T-cell (primary cell): ENCODE measurements at regions not wholly inside any gene's neighbourhood (a gene's known extent, or its start where the extent isn't known, plus 50 kb on each side); places are given as distances from the start of the nearest gene placed in this dataset.

Experiments
- ATAC-seq, 4 experiments: fragments of 200-7000 bp in 3 of 4; fragments of 150-1000 bp in 1 of 4; cut with Tn5 transposase; replicated peaks in 1 of 4; 1 replicate in 3 of 4; 2 replicates in 1 of 4; pipeline ENCODE4 v1.10.0; 2021; ENCODE audit warnings: moderate library complexity in 3 of 4, mild to moderate bottlenecking in 2 of 4, moderate number of reproducible peaks in 1 of 4
- CTCF ChIA-PET, 2 donors: fragments of 300-600 bp; sonication (Branson Sonifier 250); formaldehyde crosslinking; loops; one replicate each; lab custom pipeline; 2022; ENCODE audit warnings: antibody characterized with exemption in 2 of 2; lab: Charles Lee
- POLR2A ChIA-PET, 2 donors: fragments of 300-600 bp; sonication (Branson Sonifier 250); formaldehyde crosslinking; loops; one replicate each; lab custom pipeline; 2022; ENCODE audit warnings: antibody characterized with exemption in 2 of 2; lab: Charles Lee
- DNase-seq, 35 experiments: peaks; one replicate each; pipeline versions ENCODE4 v3.0.0 to v3.0.0-alpha.2; 2013 to 2023
- H3K27ac ChIP-seq: one replicate; pipeline ENCODE4 v1.5.1; 2013; ENCODE audit warnings: low read length
- H3K27me3 ChIP-seq, 2 experiments: replicated peaks in 1 of 2; 1 replicate in 1 of 2; 2 replicates in 1 of 2; pipeline versions ENCODE4 v1.6.1 to v1.7.0; 2013; ENCODE audit warnings: low read length in 1 of 2, mixed read lengths in 1 of 2; ENCODE audit not compliant: control insufficient read depth in 2 of 2, insufficient read depth in 2 of 2; ENCODE audit errors: extremely low read depth in 1 of 2
- H3K36me3 ChIP-seq, 2 donors: 1 replicate in 1 of 2; 2 replicates in 1 of 2; pipeline versions ENCODE4 v1.6.1 to v1.7.0; 2013; ENCODE audit warnings: low read length in 1 of 2; ENCODE audit not compliant: control insufficient read depth in 2 of 2, insufficient read depth in 1 of 2; ENCODE audit errors: extremely low read depth in 1 of 2
- H3K4me1 ChIP-seq, 2 experiments: 1 replicate in 1 of 2; 2 replicates in 1 of 2; pipeline versions ENCODE4 v1.6.1 to v1.7.0; 2013; ENCODE audit warnings: low read length in 2 of 2, mixed read lengths in 1 of 2; ENCODE audit not compliant: insufficient read depth in 2 of 2, control insufficient read depth in 1 of 2; ENCODE audit errors: extremely low read depth in 1 of 2
- H3K4me3 ChIP-seq, 2 donors: 1 replicate in 1 of 2; 2 replicates in 1 of 2; pipeline versions ENCODE4 v1.5.1 to v1.7.0; 2013; ENCODE audit warnings: mild to moderate bottlenecking in 2 of 2, low read length in 1 of 2, moderate library complexity in 1 of 2; ENCODE audit not compliant: control insufficient read depth in 1 of 2; ENCODE audit errors: extremely low read depth in 1 of 2
- H3K9me3 ChIP-seq: 2 replicates; pipeline ENCODE4 v1.7.0; 2013
- H3K27ac Mint-ChIP-seq, 2 donors: one replicate each; pipeline ENCODE4 v1.8.0; 2020 to 2021; ENCODE audit warnings: mild to moderate bottlenecking in 2 of 2, mixed read lengths in 2 of 2
- H3K27me3 Mint-ChIP-seq, 2 donors: one replicate each; pipeline ENCODE4 v1.8.0; 2021 to 2022; ENCODE audit warnings: mixed read lengths in 2 of 2
- H3K36me3 Mint-ChIP-seq: one replicate; pipeline ENCODE4 v1.8.0; 2021; ENCODE audit warnings: mixed read lengths
- H3K4me1 Mint-ChIP-seq, 3 donors: one replicate each; pipeline ENCODE4 v1.8.0; 2020 to 2022; ENCODE audit warnings: mixed read lengths in 3 of 3, mild to moderate bottlenecking in 1 of 3
- H3K4me3 Mint-ChIP-seq, 3 donors: one replicate each; pipeline ENCODE4 v1.8.0; 2020 to 2022; ENCODE audit warnings: mild to moderate bottlenecking in 3 of 3, mixed read lengths in 3 of 3, moderate library complexity in 3 of 3
- H3K9me3 Mint-ChIP-seq, 3 donors: one replicate each; pipeline ENCODE4 v1.8.0; 2020 to 2022; ENCODE audit warnings: mixed read lengths in 3 of 3
- WGBS: methylation state at CpG from one replicate; pipeline ENCODE4 v1.1.5; 2013; ENCODE audit warnings: missing lambda C conversion rate; ENCODE audit not compliant: insufficient coverage; 5-methylcytosine and 5-hydroxymethylcytosine counted together

GRCh38 chr17:5714993-5715392 lies 130.7 kb upstream of the NLRP1 start:
- Histone ChIP-seq H3K27me3 (peaks cover 0 to 27% of the 10 kb centered on the region in 2 experiments), H3K4me3 (no peak overlapping the region), H3K4me1 (no peaks in the 10 kb centered on the region), H3K9me3 (no peaks in the 10 kb centered on the region), H3K27ac (no peak overlapping the region), H3K36me3 (no peaks in the 10 kb centered on the region)
- POLR2A ChIA-PET = no interaction called here
- DNase-seq = no peak
- peaks cover 70 to 73% of the 10 kb centered on the region in 2 donors for H3K27me3 Mint-ChIP-seq
- H3K9me3 Mint-ChIP-seq = no peaks in the 10 kb centered on the region
- no peak for ATAC-seq
- CTCF ChIA-PET = no interaction called here
- WGBS = 96% methylated on average over 8 of the region's 9 CpGs
- H3K4me1 Mint-ChIP-seq = no peaks in the 10 kb centered on the region
- H3K36me3 Mint-ChIP-seq = no peaks in the 10 kb centered on the region
- no peak overlapping the region for H3K4me3 Mint-ChIP-seq
- H3K27ac Mint-ChIP-seq = no peak overlapping the region

GRCh38 chr17:5715478-5715877 lies 131.2 kb upstream of the NLRP1 start:
- Mint-ChIP-seq H3K4me1 (no peaks in the 10 kb centered on the region), H3K9me3 (no peaks in the 10 kb centered on the region), H3K27me3 (peaks cover 67 to 70% of the 10 kb centered on the region in 2 donors), H3K27ac (no peak overlapping the region), H3K36me3 (no peaks in the 10 kb centered on the region), H3K4me3 (no peak overlapping the region)
- ATAC-seq (no peak), DNase-seq (no peak)
- Histone ChIP-seq H3K4me1 (no peaks in the 10 kb centered on the region), H3K27me3 (peaks cover 0 to 27% of the 10 kb centered on the region in 2 experiments), H3K36me3 (no peaks in the 10 kb centered on the region), H3K4me3 (no peak overlapping the region), H3K27ac (no peak overlapping the region), H3K9me3 (no peaks in the 10 kb centered on the region)
- CTCF ChIA-PET = no interaction called here
- no CpG with 5 or more reads among the region's 8 CpGs for WGBS
- POLR2A ChIA-PET = no interaction called here

GRCh38 chr17:5718726-5719125 lies 134.4 kb upstream of the NLRP1 start:
- Histone ChIP-seq H3K27me3 (peaks cover 0 to 16% of the 10 kb centered on the region in 2 experiments), H3K4me1 (no peaks in the 10 kb centered on the region), H3K4me3 (no peak overlapping the region), H3K36me3 (no peaks in the 10 kb centered on the region), H3K9me3 (no peaks in the 10 kb centered on the region), H3K27ac (no peak overlapping the region)
- WGBS = 86% methylated on average over 3 of the region's 4 CpGs
- no peak overlapping the region for H3K27ac Mint-ChIP-seq
- no peaks in the 10 kb centered on the region for H3K4me1 Mint-ChIP-seq
- ChIA-PET POLR2A (no interaction called here), CTCF (no interaction called here)
- H3K27me3 Mint-ChIP-seq = peaks cover 52 to 53% of the 10 kb centered on the region in 2 donors
- H3K9me3 Mint-ChIP-seq = peaks cover 0 to 4% (median 2%) of the 10 kb centered on the region in 3 donors
- H3K4me3 Mint-ChIP-seq = no peak overlapping the region
- DNase-seq (no peak), ATAC-seq (no peak)
- H3K36me3 Mint-ChIP-seq = no peaks in the 10 kb centered on the region

GRCh38 chr17:5719976-5720375 lies 135.7 kb upstream of the NLRP1 start:
- Mint-ChIP-seq H3K36me3 (no peaks in the 10 kb centered on the region), H3K27me3 (peaks cover 41 to 49% of the 10 kb centered on the region in 2 donors), H3K9me3 (peaks cover 0 to 14% (median 4%) of the 10 kb centered on the region in 3 donors), H3K27ac (no peak overlapping the region), H3K4me1 (no peaks in the 10 kb centered on the region), H3K4me3 (no peak overlapping the region)
- ChIA-PET CTCF (no interaction called here), POLR2A (no interaction called here)
- Histone ChIP-seq H3K4me1 (no peaks in the 10 kb centered on the region), H3K27me3 (peaks cover 0 to 13% of the 10 kb centered on the region in 2 experiments), H3K4me3 (no peak overlapping the region), H3K36me3 (no peaks in the 10 kb centered on the region), H3K9me3 (no peaks in the 10 kb centered on the region), H3K27ac (no peak overlapping the region)
- DNase-seq (no peak), ATAC-seq (no peak)
- 100% methylated on average over 1 of the region's 4 CpGs for WGBS

- Mint-ChIP-seq H3K9me3 (peaks cover 0 to 3% (median 0%) of the 10 kb centered on the region in 3 donors), H3K27me3 (peaks cover 43 to 44% of the 10 kb centered on the region in 2 donors), H3K27ac (no peak overlapping the region), H3K36me3 (no peaks in the 10 kb centered on the region), H3K4me3 (no peak overlapping the region), H3K4me1 (no peaks in the 10 kb centered on the region)
- Histone ChIP-seq H3K9me3 (no peaks in the 10 kb centered on the region), H3K4me1 (no peaks in the 10 kb centered on the region), H3K36me3 (no peaks in the 10 kb centered on the region), H3K4me3 (no peak overlapping the region), H3K27me3 (peaks cover 0 to 18% of the 10 kb centered on the region in 2 experiments), H3K27ac (no peak overlapping the region)
- ATAC-seq (no peak), DNase-seq (no peak)
- POLR2A ChIA-PET = no interaction called here
- CTCF ChIA-PET = interaction anchor here in 1 of 2 donors (0.6 kb wide), 1 partner anchor 597 kb away, joined by 3 read pairs; no protein-coding TSS in a partner anchor
- WGBS = 64% methylated on average over 6 of the region's 6 CpGs
Observed at GRCh38 chr17:5730373-5730772, 146.1 kb upstream of the NLRP1 start.

- ATAC-seq = no peak
- ChIA-PET CTCF (interaction anchor here in 1 of 2 donors (0.5 kb wide), 1 partner anchor 178 kb away, joined by 3 read pairs; no protein-coding TSS in a partner anchor), POLR2A (no interaction called here)
- Mint-ChIP-seq H3K27ac (no peak overlapping the region), H3K4me1 (no peaks in the 10 kb centered on the region), H3K9me3 (no peaks in the 10 kb centered on the region), H3K4me3 (no peak overlapping the region), H3K27me3 (peaks cover 12 to 22% of the 10 kb centered on the region in 2 donors), H3K36me3 (no peaks in the 10 kb centered on the region)
- H3K27ac ChIP-seq = no peak overlapping the region
- H3K36me3 ChIP-seq = no peaks in the 10 kb centered on the region
- WGBS = no CpG with 5 or more reads among the region's 1 CpG
- DNase-seq = no peak
- H3K9me3 ChIP-seq = no peaks in the 10 kb centered on the region
- H3K4me3 ChIP-seq = no peak overlapping the region
- peaks cover 0 to 6% of the 10 kb centered on the region in 2 experiments for H3K27me3 ChIP-seq
- H3K4me1 ChIP-seq = no peaks in the 10 kb centered on the region
Observed at GRCh38 chr17:5740937-5741336, 156.6 kb upstream of the NLRP1 start.

- H3K27me3 Mint-ChIP-seq = peaks cover 10 to 22% of the 10 kb centered on the region in 2 donors
- ATAC-seq = no peak
- H3K9me3 ChIP-seq = no peaks in the 10 kb centered on the region
- H3K27ac Mint-ChIP-seq = no peak overlapping the region
- peaks cover 0 to 6% of the 10 kb centered on the region in 2 experiments for H3K27me3 ChIP-seq
- no peaks in the 10 kb centered on the region for H3K4me1 Mint-ChIP-seq
- H3K4me1 ChIP-seq = no peaks in the 10 kb centered on the region
- H3K27ac ChIP-seq = no peak overlapping the region
- no peak overlapping the region for H3K4me3 ChIP-seq
- no peaks in the 10 kb centered on the region for H3K36me3 Mint-ChIP-seq
- H3K4me3 Mint-ChIP-seq = no peak overlapping the region
- H3K36me3 ChIP-seq = no peaks in the 10 kb centered on the region
- ChIA-PET CTCF (no interaction called here), POLR2A (no interaction called here)
- WGBS = 100% methylated on average over 1 of the region's 8 CpGs
- DNase-seq = no peak
- H3K9me3 Mint-ChIP-seq = no peaks in the 10 kb centered on the region
Observed at GRCh38 chr17:5741810-5742209, 157.5 kb upstream of the NLRP1 start.
